ENCODE measurements at regions not wholly inside any gene's neighbourhood (a gene's known extent, or its start where the extent isn't known, plus 50 kb on each side); places are given as distances from the start of the nearest gene placed in this dataset.

DNA sequence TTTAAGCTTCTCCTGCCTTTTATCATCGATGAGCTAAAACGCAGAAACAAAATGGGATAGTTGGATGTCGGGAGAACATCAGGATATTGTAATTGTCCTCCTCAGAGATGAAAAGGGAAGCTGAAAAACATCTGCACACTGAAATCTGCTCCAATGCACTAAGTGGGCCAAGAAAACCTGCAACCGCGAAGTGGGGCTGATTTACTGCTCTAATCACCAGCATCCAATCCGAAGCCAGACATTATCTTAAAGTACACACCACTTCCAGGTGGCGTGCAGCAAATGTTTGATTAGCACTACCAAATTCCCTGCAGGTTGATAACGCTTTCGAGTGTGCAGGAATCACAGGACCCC, 230.3 kb upstream of the SLC14A2 start:
- no peak for DNase-seq

DNA sequence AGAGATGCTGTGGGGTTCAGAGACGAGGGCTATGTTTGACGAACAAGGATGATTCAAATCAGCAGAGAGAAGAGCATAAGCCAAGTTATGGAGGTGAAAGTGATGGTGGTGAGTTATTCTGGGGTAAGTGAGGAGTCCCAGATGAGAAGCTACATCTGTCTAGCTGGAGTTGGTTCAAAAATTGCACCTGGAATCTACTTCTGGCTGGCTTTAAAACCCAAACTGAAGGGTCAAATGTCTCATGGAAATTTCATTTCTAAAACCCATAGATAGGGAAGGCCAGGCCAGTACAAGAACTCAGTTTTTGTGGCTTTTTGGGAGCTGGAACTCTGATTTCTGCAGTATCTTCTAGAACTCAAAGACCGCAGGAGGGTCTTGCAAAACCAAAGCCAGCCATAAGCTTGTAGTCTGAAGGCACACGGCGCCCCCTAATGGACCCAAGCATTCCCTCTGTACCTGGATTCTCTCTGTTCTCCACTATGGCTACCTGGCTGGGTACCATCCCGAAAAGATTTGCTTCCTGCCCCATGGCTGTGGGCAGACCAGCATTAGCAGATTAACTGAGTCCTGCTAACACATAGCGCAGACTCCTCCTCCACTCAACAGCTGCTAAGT, 229.1 kb upstream of the SLC14A2 start:
- no peak for DNase-seq

DNA sequence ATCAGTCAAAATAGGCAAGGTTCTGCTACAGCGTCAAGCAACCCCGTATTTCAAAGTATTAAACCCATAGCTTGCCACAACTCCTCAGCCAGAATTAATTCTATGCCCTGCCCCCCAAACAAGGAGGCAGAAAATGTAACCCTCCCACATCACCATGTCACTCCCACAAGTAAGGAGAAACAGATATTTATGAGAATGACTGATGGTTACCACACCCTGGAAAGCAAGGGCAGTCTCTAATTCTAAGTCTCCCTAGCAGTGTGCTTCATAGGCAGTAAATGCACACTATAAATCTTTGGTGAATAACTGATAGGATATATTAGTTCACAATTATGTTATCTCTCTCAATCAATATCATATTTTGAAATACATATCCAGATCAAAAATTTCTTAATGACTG, 228.0 kb upstream of the SLC14A2 start:
- no peak for DNase-seq

DNA sequence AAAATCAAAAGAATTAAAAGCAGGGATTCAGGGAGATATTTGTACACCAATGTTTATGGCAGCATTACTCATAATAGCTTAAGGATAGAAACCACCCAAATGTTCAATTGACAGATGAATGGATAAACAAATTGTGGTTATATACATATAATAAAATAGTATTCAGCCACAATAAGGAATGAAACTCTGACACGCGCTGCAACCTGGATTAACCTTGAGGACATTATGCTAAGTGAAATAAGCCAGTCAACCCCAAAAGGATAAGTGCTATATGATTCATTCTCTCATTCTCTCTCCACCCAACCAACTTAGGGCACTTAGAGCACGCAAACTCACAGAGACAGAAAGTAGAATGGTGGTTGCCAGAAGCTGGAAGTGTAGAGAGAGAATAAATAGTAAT, 216.8 kb upstream of the SLC14A2 start:
- no peak for DNase-seq

DNA sequence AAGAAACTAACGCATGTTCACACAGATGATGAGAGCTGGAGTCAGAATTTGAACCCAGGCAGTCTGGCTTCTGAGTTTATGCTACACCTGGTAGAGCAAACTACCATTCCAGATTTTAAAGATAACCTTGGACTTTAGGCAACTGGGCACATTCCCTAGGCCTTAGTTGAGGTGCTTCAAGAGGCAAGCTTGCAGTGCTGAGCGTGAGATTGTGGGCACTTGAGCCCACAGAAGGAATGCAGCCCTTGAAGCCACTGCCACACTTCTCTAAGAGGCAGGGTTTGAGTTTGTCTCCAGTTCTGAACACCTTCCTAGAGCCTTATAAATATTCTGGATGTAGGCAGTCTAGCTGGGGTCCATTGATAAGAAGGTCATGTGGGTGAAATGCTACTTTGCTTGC, 216.1 kb upstream of the SLC14A2 start:
- DNase-seq = no peak

DNA sequence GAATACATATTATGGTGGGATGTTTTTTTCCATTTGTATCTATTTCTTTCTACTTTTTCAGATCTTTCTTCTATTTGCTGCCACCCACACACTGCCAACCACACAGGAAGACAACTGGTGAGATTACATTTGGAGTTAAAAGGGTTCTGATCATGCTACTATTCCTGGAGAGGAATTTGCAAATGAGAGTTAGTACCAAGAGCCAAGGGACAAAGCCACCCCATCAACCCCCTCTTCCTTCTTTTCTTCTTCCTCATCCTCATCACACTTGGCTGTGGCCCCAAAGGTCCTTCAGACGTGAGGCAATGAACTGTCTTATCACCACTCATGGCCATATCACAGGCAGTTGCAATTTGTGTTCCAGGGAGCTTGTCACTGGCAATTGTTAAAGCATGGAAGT, 215.6 kb upstream of the SLC14A2 start:
- DNase-seq = no peak

DNA sequence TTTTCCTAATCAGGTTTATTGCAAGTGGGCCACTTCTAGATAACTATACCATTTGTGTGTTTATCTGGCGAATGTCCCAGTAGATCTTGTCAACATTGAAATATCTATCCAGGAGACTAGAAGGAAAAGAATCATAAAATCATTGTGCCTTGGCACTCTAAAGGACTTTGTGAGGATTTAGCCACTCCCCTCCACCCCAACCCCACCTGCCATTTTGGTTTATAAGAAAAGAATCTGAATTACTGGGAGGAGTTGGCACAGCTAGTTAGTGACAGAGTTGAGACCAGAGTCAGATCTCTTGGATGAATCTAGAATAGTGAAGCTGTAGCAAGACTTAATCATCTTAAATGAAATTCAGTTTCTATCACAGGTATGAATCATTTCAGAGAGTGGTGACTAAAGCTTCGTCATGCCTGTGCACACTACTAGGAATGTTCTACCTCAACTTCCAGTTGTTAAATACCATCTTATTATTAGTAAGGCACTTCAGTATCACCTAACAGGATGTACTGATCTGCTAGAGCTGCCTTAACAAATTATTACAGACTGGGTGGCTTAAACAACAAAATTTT, 212.7 kb upstream of the SLC14A2 start:
- no peak for DNase-seq

DNA sequence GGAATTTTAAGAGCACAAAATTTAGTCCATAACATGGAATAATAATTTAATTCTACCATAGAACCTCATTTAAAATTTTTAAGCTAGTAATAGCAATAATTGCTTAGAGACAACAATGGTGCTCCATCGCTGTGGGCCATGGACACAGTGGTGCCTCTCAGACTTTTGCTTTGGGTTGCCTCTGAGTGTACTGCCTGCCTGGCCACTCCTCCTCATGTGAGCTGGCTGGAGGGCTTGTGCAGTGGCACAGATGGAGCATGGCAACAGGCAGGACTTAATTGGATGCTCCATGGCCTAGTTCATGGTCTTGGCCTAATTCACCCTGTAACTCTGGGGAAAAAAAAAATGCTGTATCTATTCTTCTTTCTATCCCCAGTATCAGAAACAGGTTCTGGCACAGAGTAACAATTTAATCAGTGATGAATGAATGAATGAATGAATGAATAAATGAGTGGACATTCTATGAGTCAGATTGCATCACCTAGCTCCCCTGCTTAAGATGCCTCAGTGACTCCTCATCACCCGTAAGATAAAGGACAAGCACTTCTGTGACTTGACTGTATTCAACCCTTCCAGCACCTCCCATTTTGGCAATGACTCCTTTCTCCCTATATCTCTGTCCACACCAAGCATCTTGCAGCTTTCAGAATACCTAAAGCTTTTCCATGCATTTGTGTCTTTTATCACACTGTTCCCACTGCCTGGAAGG, 211.8 kb upstream of the SLC14A2 start:
- no peak for DNase-seq

DNA sequence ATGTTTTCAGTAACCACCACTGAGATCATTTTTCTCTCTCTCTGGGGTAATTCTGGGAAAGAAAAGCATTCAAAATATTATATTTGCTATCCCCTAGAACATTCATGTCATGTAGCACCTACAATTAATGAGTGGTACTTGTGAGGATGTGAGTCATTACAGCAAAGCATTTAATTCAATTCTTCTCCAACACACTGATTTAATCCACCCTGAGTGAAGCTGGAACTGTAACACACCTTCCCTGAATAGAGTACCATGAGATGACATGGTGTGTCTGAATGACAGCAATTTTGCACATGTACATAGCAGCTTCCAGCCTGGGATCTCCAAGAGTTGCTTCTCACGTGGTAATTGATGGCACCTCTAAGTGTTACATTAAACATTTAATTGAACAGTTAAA, 207.1 kb upstream of the SLC14A2 start:
- DNase-seq = no peak

DNA sequence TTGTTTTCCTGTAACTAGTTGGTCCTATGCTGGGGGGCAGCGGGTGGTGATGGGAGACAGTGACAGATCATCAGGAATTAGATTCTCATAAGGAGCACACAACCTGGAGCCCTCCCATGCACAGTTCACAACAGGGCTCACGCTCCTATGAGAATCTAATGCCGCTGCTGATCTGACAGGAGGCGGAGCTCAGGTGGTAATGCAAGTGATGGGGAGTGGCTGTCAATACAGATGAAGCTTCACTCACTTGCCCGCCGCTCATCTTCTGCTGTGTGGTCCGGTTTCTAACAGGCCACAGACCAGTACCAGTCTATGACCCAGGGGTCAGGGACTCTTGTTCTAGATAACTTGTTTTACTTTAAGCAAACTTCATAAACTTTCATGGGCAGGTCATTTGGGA, 205.3 kb upstream of the SLC14A2 start:
- DNase-seq = no peak

DNA sequence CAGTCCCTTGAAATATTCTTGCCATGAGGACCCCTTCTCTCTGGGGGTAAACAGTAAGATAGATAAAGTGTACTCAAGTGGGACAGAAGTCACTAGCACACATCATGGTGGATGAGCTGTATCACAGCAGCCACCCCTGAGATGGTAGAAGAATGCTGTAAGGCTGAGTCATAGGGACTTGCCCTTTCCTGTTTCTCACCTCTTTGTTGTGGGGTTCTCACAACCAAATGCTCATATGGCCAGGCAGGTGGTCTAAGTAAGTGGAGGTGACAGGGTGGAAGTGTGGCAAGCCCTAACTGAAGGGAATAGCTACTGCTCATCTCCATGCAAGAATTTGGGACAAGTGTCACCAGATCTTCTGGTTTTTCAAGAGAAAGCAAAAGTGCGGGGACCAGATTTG, 202.7 kb upstream of the SLC14A2 start:
- no peak for DNase-seq

DNA sequence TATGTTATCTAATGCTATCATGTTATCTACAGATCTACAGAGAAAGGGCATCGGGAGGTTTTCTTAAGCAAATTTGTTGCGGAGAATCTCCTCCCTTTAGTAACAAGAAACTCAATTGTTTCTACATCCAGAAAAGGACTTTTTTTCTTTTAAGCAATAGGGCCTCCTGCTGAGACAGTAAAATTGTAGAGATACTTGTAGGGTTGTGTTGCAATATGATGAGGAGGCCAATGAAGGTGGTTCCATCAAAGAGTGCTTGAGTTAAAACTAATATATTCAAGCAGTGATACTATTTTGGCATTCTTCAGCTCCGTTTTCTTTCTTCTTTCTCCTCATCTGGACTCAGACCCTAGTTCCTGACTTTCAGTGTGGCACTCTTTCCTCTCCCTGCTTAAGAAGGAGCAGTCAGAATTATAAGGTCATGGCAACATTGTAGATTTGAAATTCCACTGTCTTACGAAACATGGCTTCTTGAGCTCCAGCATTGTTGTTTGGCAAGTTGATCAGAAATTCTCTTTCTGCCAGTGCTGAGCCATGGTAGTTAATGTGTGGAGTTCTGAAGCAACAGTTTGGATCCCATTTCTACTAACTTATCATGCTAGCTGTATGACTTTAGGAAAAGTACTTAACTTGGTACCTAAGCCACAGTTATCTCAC, 202.0 kb upstream of the SLC14A2 start:
- DNase-seq = no peak

DNA sequence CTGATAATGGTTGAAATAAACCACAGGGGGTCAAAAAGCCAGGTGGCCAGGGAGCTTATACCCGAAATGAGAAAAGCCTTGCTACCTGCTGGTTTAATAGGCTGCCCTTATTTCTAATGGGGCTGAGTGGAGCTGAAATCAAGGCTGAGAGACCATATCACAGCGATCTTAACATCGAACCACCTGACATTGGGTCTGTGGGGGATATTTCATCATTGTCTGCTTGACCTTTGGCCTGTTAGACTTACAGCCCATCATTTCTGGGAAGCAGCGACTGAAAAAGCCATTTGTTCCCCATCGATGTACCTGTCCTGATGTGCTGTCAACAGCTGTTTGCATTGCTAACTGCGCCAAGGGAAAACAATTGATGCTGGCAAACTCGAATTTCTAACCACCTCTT, 199.7 kb upstream of the SLC14A2 start:
- no peak for DNase-seq

DNA sequence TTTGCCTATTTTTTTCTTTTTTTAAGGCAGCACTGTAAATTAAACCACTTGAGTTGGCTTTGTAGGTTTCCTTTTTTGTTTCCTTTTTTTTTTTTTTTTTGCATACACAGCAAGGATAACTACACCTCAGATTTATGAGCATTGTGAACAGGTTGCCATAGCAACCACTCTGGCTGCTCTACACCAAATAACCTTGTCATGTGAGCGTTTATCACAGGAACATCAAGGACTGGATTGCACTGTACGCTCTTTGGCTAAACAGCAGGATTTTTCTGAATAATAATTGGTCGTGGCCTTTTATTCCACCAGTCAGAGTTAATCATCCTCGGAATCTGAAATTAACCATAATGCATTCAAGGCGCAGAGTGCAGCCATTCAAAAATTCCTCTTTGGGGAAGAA, 199.1 kb upstream of the SLC14A2 start:
- no peak for DNase-seq

DNA sequence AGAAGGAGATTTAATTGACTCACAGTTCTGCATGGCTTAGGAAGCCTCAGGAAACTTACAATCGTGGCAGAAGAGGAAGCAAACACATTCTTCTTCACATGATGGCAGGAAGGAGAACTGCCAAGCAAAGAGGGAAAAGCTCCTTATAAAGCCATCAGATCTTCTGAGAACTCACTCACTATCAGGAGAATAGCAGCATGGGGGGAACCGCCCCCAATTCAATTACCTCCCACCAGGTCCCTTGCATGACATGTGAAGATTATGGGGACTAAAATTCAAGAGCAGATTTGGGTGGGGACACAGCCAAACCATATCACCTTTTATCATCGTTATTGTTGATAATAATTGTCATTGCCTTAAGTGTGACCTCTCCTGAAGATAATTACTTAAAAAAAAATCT, 197.9 kb upstream of the SLC14A2 start:
- DNase-seq = no peak

DNA sequence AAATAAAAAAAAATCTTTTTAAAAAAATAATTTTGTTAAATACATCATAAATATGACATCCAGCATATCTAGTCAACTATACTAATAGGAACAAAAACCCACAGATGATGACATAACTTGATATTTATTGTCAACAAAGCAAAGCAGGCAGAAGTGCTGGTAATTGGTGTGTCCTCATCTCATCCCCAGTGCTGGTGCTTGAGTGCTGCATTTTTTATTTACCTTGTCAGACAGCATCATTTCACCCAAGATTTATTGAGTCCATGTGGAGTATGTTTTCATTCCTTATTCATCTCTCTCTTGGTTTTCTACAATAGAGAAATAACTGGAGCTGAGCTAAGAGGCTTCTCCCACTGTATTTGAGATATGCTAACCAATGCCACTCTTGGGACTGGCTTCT, 191.6 kb upstream of the SLC14A2 start:
- DNase-seq = no peak

DNA sequence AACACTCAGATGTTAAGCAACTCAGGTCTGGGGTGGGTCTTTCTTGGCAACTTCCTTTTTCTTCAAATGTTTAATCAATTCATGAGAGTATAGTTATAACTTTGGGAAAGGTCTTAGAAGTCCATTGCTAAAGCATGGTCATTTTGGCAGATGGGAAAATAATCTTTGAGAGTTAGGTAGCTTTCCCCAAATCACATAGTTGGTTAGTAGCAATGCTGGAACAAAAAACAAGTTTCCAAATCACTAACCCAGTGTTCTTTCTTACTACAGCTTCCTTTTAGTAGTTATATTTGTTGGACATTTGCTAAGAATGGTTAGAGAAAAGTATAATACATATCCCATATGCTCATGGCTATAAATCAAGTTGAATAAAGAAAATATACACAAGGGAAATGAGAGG, 185.2 kb upstream of the SLC14A2 start:
- no peak for DNase-seq

DNA sequence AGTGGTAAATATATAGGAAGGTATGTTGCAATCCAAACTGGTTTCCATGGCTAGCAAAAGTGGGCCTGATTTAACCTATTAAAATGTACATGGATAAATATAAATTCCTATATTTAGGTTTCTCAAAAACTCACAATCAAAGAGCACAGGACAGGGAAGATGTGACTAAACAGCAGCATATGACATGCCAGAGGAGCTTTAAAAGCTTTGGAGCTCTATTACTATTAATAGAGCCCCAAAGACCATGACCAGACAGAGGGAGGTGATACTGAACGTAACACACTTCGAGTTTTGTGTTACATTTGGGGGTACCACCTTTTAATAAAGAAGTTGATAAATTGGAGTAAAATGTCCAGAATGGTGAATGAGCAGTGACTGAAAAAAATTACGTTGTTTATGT, 179.5 kb upstream of the SLC14A2 start:
- no peak for DNase-seq

DNA sequence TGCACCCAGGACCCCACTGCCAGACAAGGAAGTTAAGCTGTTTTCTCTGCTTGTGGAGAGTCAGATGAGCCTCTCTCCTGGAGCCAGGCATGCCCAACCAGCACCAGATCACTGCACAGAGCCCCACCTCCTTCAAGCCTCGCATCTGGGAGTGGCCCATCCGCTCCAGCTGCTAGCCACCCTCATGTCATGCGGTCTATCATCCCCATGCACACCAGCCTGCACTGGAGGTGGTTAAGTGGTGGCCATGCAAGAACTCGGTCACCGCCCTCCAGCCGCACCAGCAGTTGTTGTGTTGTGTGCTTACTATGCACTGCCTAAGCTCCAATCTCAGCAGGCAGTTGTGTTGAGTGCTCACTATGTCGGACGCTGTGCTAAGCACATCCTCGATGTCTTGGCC, 177.9 kb upstream of the SLC14A2 start:
- no peak for DNase-seq

DNA sequence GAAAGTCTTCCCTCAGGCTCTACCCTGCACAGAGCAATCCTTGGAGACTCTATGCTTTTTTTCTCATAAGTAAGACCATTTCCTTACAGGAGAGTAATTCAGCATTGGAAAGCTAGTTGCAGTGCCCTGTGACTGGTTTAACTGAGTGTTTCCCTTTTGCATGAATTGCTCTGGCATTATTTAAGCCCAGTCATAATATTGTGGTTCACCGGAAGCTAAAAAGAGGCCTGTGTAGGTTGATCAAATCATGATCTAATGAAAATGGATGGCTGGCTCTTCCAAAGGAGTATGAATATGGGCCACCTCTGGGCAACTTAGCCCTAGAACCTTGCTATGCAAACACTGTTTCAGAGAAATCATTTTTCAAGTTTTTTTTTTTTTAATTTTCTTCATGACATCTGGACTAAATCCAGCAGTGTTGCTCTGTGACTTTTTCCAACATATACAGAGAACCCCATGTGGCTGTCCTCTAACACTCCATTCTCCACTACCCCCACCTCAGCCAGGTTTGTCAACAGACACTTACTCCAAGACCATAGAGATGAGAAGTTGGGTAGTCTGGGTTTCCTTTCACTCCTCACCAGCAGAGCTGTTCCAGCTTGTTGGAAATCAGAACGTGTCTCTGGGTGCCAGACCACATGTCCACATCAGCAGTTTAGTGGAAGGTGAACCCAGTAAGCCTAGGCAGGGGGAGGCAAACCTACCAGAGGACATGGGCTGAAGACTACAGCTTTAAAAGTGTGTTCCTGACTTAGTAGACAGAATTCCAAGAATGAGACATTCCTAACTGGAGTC, 175.2 kb upstream of the SLC14A2 start:
- DNase-seq = no peak

DNA sequence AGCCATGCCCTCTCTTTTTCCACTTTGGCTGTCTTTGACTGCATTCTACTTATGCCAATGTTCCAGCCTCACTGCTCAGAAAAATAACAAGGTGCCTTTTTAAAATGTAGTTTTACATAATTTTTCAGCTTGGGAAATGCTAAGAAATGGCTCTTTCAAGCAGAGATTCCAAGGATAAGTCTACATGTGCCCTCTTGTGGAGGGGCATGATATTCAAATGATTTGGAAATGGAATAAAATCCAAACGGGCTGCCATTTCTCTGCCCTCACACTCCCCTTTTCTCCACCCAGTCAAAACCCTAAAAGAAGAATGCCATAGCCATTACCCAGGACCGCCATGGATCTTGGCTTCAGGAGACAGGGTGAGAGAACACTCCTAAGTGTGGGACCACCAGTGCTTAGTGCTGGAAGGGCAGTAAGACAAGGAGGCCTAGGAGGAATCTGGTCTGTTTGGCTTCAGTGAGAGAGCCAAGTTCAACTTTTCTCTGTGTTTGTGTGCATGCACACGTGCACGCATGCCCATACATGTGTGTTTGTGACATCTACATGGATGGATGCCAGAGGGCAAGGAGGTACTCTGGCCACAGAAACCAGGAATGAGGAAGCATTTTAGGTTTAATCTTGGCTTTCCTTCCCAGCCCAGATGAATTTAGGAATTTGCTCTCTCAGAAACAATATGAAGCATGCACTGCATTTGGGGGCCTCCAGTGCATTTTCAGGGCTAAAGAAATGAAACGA, 174.0 kb upstream of the SLC14A2 start:
- no peak for DNase-seq

DNA sequence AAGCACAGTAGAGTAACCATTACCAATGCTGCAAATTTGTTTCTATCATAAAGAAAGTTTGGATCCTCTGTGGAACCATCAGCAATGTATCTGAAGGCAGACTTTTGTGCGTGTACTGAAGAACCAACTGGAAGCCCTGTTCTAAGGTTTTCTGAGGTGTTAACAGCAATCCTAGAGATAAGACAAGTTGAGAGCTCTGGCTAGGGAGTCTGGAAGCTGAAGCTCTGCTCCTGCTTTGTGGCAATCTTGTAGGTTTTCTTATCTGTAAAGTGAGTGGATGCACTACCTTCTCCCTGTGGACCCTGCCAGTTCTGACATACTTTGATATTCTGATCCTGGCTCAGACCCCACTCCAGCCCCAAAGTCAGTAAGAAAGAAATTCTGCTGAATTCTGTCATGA, 171.2 kb upstream of the SLC14A2 start:
- DNase-seq = no peak
